Activated CD8-positive, alpha-beta T cell treated with anti-CD3 and anti-CD28 coated beads for 36 hours (primary cell): ENCODE measurements at regions not wholly inside any gene's neighbourhood (a gene's known extent, or its start where the extent isn't known, plus 50 kb on each side); places are given as distances from the start of the nearest gene placed in this dataset.

ENCODE experiments used
- ATAC-seq: fragments of 200-7000 bp; cut with Tn5 transposase; one replicate; pipeline ENCODE4 v1.10.0; 2021; ENCODE audit warnings: mild to moderate bottlenecking, moderate library complexity
- CTCF ChIA-PET: fragments of 350-600 bp; sonication (Branson Sonifier 250); formaldehyde crosslinking; loops from one replicate; lab custom pipeline; 2021; ENCODE audit warnings: antibody characterized with exemption; lab: Charles Lee
- POLR2A ChIA-PET: fragments of 350-600 bp; sonication (Branson Sonifier 250); formaldehyde crosslinking; loops from one replicate; lab custom pipeline; 2021; ENCODE audit warnings: antibody characterized with exemption; lab: Charles Lee
- DNase-seq: peaks from one replicate; pipeline ENCODE4 v3.0.0-alpha.2; 2020
- H3K27ac Mint-ChIP-seq: one replicate; pipeline ENCODE4 v1.8.0; 2021; ENCODE audit warnings: mild to moderate bottlenecking, mixed read lengths
- H3K27me3 Mint-ChIP-seq: one replicate; pipeline ENCODE4 v1.8.0; 2021; ENCODE audit warnings: mixed read lengths
- H3K36me3 Mint-ChIP-seq: one replicate; pipeline ENCODE4 v1.8.0; 2021; ENCODE audit warnings: low read depth, mixed read lengths
- H3K4me1 Mint-ChIP-seq: one replicate; pipeline ENCODE4 v1.8.0; 2021; ENCODE audit warnings: low read depth, mixed read lengths
- H3K4me3 Mint-ChIP-seq: one replicate; pipeline ENCODE4 v1.8.0; 2021; ENCODE audit warnings: mild to moderate bottlenecking, moderate library complexity, mixed read lengths
- H3K9me3 Mint-ChIP-seq: one replicate; pipeline ENCODE4 v1.8.0; 2021; ENCODE audit warnings: mixed read lengths
- intact Hi-C: fragments of 100-400 bp; cut with micrococcal nuclease; formaldehyde crosslinking; loops from one replicate; pipeline ENCODE4 v1.10.0; 2022
- TF ChIP-seq, protein P1 (sequence below): fragments of 200-600 bp; IDR thresholded peaks from one replicate; pipeline ENCODE4 v1.8.0; 2022; ENCODE audit warnings: antibody characterized with exemption, mild to moderate bottlenecking

DNA sequence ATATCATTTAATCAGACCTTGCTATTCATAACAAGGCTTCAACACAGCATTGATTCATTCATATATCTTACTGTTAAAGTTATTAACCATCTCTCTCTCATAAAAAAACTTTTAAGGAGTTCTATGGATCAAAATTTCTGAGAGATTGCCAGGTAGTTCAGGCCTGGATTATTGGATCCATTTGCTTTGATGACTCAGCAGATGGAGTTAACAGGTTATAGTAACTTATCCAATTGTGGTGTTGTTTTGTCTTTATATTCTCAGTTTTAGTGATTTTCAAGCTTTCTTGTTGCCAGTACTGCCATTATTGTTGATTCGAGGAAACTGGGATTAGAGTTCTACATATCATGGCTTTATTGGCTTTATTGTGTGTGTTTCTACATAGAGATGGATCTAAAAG lies 195.7 kb upstream of the MMADHC start:
- intact Hi-C loops: no loop called here
- TF ChIP-seq, protein P1, sequence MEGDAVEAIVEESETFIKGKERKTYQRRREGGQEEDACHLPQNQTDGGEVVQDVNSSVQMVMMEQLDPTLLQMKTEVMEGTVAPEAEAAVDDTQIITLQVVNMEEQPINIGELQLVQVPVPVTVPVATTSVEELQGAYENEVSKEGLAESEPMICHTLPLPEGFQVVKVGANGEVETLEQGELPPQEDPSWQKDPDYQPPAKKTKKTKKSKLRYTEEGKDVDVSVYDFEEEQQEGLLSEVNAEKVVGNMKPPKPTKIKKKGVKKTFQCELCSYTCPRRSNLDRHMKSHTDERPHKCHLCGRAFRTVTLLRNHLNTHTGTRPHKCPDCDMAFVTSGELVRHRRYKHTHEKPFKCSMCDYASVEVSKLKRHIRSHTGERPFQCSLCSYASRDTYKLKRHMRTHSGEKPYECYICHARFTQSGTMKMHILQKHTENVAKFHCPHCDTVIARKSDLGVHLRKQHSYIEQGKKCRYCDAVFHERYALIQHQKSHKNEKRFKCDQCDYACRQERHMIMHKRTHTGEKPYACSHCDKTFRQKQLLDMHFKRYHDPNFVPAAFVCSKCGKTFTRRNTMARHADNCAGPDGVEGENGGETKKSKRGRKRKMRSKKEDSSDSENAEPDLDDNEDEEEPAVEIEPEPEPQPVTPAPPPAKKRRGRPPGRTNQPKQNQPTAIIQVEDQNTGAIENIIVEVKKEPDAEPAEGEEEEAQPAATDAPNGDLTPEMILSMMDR: no peak
- Mint-ChIP-seq H3K9me3 (no peaks in the 10 kb centered on the region), H3K27me3 (no peaks in the 10 kb centered on the region), H3K27ac (no peak overlapping the region), H3K4me1 (no peaks in the 10 kb centered on the region), H3K4me3 (no peak overlapping the region), H3K36me3 (no peaks in the 10 kb centered on the region)
- no peak for DNase-seq
- ChIA-PET POLR2A (no interaction called here), CTCF (no interaction called here)
- no peak for ATAC-seq

DNA sequence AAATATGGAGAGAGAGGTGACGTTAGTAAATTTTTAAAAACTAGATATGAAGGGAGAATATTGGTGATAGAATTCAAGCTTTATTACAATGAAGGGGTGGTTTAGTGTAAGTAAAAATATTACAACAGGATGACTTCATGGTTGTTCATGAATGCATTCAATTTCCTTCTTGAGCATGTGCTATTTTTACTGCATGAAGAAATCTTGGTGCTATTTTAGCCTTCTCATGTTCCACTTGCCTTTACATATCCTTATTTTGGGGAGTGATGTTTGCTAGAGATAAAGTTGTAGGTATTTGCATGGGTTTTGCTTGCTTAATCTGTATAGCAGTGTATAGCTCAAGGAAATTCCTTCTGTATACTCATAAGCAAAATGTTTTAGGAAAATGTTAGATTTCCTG lies 195.0 kb upstream of the MMADHC start:
- Mint-ChIP-seq H3K27me3 (no peaks in the 10 kb centered on the region), H3K4me1 (no peaks in the 10 kb centered on the region), H3K9me3 (no peaks in the 10 kb centered on the region), H3K36me3 (no peaks in the 10 kb centered on the region), H3K27ac (no peak overlapping the region), H3K4me3 (no peak overlapping the region)
- ATAC-seq: no peak
- CTCF ChIA-PET: no interaction called here
- intact Hi-C loops: no loop called here
- TF ChIP-seq, protein P1: no peak
- POLR2A ChIA-PET: no interaction called here
- DNase-seq: no peak

DNA sequence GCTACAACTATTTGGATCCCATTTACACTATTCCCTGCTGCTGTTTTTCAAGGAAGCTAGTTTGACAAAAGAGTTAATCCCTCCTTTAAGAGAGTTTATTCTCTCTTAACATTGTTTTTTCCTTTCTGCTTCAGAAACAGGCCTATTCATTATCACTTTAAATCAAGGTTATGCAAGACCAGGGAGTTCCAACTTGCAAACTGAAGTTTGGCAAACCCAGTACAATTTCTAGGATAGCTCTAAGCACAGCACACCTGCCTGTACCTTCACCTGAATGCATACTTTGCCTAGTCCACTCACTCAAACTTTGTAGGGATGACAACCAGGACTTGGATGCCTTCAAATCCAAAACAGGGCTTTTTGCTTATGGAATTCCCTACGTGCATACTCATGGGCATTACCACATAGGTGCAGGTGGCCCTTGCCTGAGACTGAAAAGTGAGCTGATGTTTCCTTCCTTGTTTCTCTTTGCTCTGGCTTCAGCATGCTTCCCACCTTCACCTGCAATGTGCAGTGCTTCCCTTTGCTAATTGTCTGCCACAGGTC lies 193.8 kb upstream of the MMADHC start:
- Mint-ChIP-seq H3K4me1 (no peaks in the 10 kb centered on the region), H3K36me3 (no peaks in the 10 kb centered on the region), H3K27me3 (no peaks in the 10 kb centered on the region)

DNA sequence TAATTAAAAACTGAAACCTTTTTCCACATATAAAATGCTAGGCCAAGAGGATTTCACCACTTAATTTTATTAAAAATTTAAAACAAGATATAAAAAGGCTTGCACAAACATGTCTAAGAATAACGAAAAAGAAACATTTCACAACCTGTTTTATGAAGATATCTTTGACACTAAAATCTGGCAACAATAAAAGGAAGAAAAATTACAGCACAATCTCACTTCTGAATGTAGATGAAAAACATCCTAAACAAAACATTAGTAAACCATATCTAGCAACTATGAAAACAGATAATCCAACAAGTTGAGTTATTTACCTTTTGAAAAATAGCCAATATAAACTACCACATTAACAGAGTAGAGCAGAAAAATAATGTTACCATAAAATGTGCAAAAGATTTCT lies 185.4 kb upstream of the MMADHC start:
- intact Hi-C loops: no loop called here
- no peak for ATAC-seq
- TF ChIP-seq, protein P1: no peak
- no peak for DNase-seq
- no peak overlapping the region for H3K4me3 Mint-ChIP-seq
- no peaks in the 10 kb centered on the region for H3K9me3 Mint-ChIP-seq
- no peaks in the 10 kb centered on the region for H3K36me3 Mint-ChIP-seq
- no peak overlapping the region for H3K27ac Mint-ChIP-seq
- no peaks in the 10 kb centered on the region for H3K4me1 Mint-ChIP-seq
- CTCF ChIA-PET: no interaction called here
- peaks cover 1% of the 10 kb centered on the region for H3K27me3 Mint-ChIP-seq
- POLR2A ChIA-PET: no interaction called here

More for the DNA sequence above, 193.8 kb upstream of the MMADHC start:
- ChIA-PET POLR2A (no interaction called here), CTCF (interaction anchor here (0.6 kb wide), 1 partner anchor 42 kb away, joined by 3 read pairs; no protein-coding TSS in a partner anchor)
- TF ChIP-seq, protein P1: no peak
- ATAC-seq (no peak), DNase-seq (no peak)
- no peak overlapping the region for H3K4me3 Mint-ChIP-seq
- no peaks in the 10 kb centered on the region for H3K9me3 Mint-ChIP-seq
- H3K27ac Mint-ChIP-seq: no peak overlapping the region
- intact Hi-C loops: no loop called here

DNA sequence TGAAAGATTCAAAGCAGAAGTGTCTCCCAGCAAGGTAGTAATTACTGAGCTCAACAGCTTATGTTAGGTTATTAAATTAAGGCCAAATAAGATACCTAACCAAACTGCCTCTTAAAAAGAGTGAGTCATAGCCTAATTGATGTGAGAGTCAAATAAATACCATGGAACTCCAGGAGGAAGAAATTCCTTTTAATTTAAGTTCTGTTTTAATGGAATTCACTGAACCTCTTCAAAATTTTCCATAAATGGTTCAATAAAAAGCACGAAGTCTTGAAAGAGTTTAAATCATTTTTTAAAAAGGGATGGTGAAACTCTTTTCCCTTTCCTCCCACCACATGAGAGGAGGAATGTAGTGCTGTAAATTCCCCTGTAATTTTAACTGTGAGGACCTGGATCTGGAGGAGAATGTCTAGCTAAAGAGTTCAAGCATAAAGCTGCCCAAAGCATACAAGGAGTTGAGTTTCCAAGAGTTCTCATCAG lies 180.8 kb upstream of the MMADHC start:
- peaks cover 2% of the 10 kb centered on the region for H3K9me3 Mint-ChIP-seq

More for the DNA sequence above, 180.8 kb upstream of the MMADHC start:
- intact Hi-C loops: no loop called here
- TF ChIP-seq, protein P1: no peak
- Mint-ChIP-seq H3K27ac (no peak overlapping the region), H3K27me3 (peaks cover 1% of the 10 kb centered on the region), H3K4me1 (no peaks in the 10 kb centered on the region), H3K36me3 (no peaks in the 10 kb centered on the region), H3K4me3 (no peak overlapping the region)
- DNase-seq: no peak
- CTCF ChIA-PET: no interaction called here
- POLR2A ChIA-PET: no interaction called here
- ATAC-seq: no peak
